ENCODE measurements at regions not wholly inside any gene's neighbourhood (a gene's known extent, or its start where the extent isn't known, plus 50 kb on each side); places are given as distances from the start of the nearest gene placed in this dataset.
"Not testable (repeated sequence)": the region's sequence is repeated elsewhere in the genome, so short reads cannot be mapped to it uniquely, and the experiment has no call there.

GRCh38 chr1:37363535-37363934, 110.8 kb upstream of the ZC3H12A start:
- no peak overlapping the region for H3K4me3 ChIP-seq (ENCODE audit: low read length in 2 of 2)
- H3K27me3 Mint-ChIP-seq, result peaks cover 18 to 32% of the 10 kb centered on the region in 2 donors
- H3K27me3 ChIP-seq (ENCODE audit: insufficient read depth, low read length), result no peaks in the 10 kb centered on the region
- no peaks in the 10 kb centered on the region for H3K4me1 ChIP-seq (ENCODE audit: insufficient read depth, low read length)
- H3K27ac ChIP-seq (ENCODE audit: low read depth, low read length), result no peak overlapping the region
- no peaks in the 10 kb centered on the region for H3K36me3 ChIP-seq (ENCODE audit: insufficient read depth, low read length)
- no peak overlapping the region for H3K4me3 Mint-ChIP-seq
- no peaks in the 10 kb centered on the region for H3K9me3 ChIP-seq (ENCODE audit: control insufficient read depth in 1 of 2, low read length in 2 of 2)
- POLR2A ChIA-PET (ENCODE audit: partially characterized antibody), result no interaction called here
- no peak for DNase-seq
- intact Hi-C loops (cut with micrococcal nuclease), result no loop called here
- H3K27ac Mint-ChIP-seq, result no peak overlapping the region
- H3K36me3 Mint-ChIP-seq, result no peaks in the 10 kb centered on the region
- CTCF ChIA-PET (ENCODE audit: partially characterized antibody), result no interaction called here
- H3K4me1 Mint-ChIP-seq, result no peaks in the 10 kb centered on the region
- peaks cover 0 to 13% (median 5%) of the 10 kb centered on the region in 8 donors for H3K9me3 Mint-ChIP-seq

- H3K9me3 ChIP-seq (ENCODE audit: control insufficient read depth in 1 of 2, low read length in 2 of 2); H3K4me1 ChIP-seq (ENCODE audit: insufficient read depth, low read length); H3K4me3 ChIP-seq (ENCODE audit: low read length in 2 of 2); H3K27me3 ChIP-seq (ENCODE audit: insufficient read depth, low read length); H3K27ac ChIP-seq (ENCODE audit: low read depth, low read length); intact Hi-C loops (cut with micrococcal nuclease); H3K4me3 Mint-ChIP-seq; H3K36me3 ChIP-seq (ENCODE audit: insufficient read depth, low read length); H3K27ac Mint-ChIP-seq; POLR2A ChIA-PET (ENCODE audit: partially characterized antibody); H3K4me1 Mint-ChIP-seq; CTCF ChIA-PET (ENCODE audit: partially characterized antibody); DNase-seq; H3K36me3 Mint-ChIP-seq: not testable (repeated sequence)
- Mint-ChIP-seq H3K9me3 (peaks cover 0 to 23% (median 6%) of the 10 kb centered on the region in 8 donors), H3K27me3 (peaks cover 12 to 16% of the 10 kb centered on the region in 2 donors)
Measured at GRCh38 chr1:37368665-37369315, 105.6 kb upstream of the ZC3H12A start.

GRCh38 chr1:37372302-37372701, 102.1 kb upstream of the ZC3H12A start:
- H3K4me1 ChIP-seq (ENCODE audit: insufficient read depth, low read length), result no peaks in the 10 kb centered on the region
- no peaks in the 10 kb centered on the region for H3K27me3 ChIP-seq (ENCODE audit: insufficient read depth, low read length)
- no peak overlapping the region for H3K4me3 Mint-ChIP-seq
- peaks cover 8 to 14% of the 10 kb centered on the region in 2 donors for H3K27me3 Mint-ChIP-seq
- H3K27ac ChIP-seq (ENCODE audit: low read depth, low read length), result no peak overlapping the region
- intact Hi-C loops (cut with micrococcal nuclease), result no loop called here
- no peaks in the 10 kb centered on the region for H3K36me3 Mint-ChIP-seq
- no peaks in the 10 kb centered on the region for H3K36me3 ChIP-seq (ENCODE audit: insufficient read depth, low read length)
- no peak overlapping the region for H3K27ac Mint-ChIP-seq
- ChIA-PET CTCF (ENCODE audit: partially characterized antibody) (no interaction called here), POLR2A (ENCODE audit: partially characterized antibody) (no interaction called here)
- H3K9me3 Mint-ChIP-seq, result peaks cover 0 to 23% (median 4%) of the 10 kb centered on the region in 8 donors
- H3K4me1 Mint-ChIP-seq, result no peaks in the 10 kb centered on the region
- DNase-seq, result no peak
- no peaks in the 10 kb centered on the region for H3K9me3 ChIP-seq (ENCODE audit: control insufficient read depth in 1 of 2, low read length in 2 of 2)
- H3K4me3 ChIP-seq (ENCODE audit: low read length in 2 of 2), result no peak overlapping the region

GRCh38 chr1:37372711-37373110, 101.7 kb upstream of the ZC3H12A start:
- ChIA-PET CTCF (ENCODE audit: partially characterized antibody) (no interaction called here), POLR2A (ENCODE audit: partially characterized antibody) (no interaction called here)
- Mint-ChIP-seq H3K9me3 (peaks cover 0 to 24% (median 5%) of the 10 kb centered on the region in 8 donors), H3K27ac (no peak overlapping the region), H3K36me3 (no peaks in the 10 kb centered on the region), H3K27me3 (peaks cover 11 to 16% of the 10 kb centered on the region in 2 donors), H3K4me1 (no peaks in the 10 kb centered on the region), H3K4me3 (no peak overlapping the region)
- Histone ChIP-seq H3K4me1 (ENCODE audit: insufficient read depth, low read length) (no peaks in the 10 kb centered on the region), H3K9me3 (ENCODE audit: control insufficient read depth in 1 of 2, low read length in 2 of 2) (no peaks in the 10 kb centered on the region), H3K4me3 (ENCODE audit: low read length in 2 of 2) (no peak overlapping the region), H3K27ac (ENCODE audit: low read depth, low read length) (no peak overlapping the region), H3K36me3 (ENCODE audit: insufficient read depth, low read length) (no peaks in the 10 kb centered on the region), H3K27me3 (ENCODE audit: insufficient read depth, low read length) (no peaks in the 10 kb centered on the region)
- no peak for DNase-seq
- intact Hi-C loops (cut with micrococcal nuclease), result no loop called here

GRCh38 chr1:37373413-37373812, 101.0 kb upstream of the ZC3H12A start:
- Mint-ChIP-seq H3K27ac (no peak overlapping the region), H3K4me3 (no peak overlapping the region), H3K27me3 (peaks cover 12 to 18% of the 10 kb centered on the region in 2 donors), H3K9me3 (peaks cover 0 to 31% (median 7%) of the 10 kb centered on the region in 8 donors), H3K4me1 (no peaks in the 10 kb centered on the region), H3K36me3 (no peaks in the 10 kb centered on the region)
- intact Hi-C loops (cut with micrococcal nuclease), result no loop called here
- DNase-seq, result no peak
- Histone ChIP-seq H3K36me3 (ENCODE audit: insufficient read depth, low read length) (no peaks in the 10 kb centered on the region), H3K27ac (ENCODE audit: low read depth, low read length) (no peak overlapping the region), H3K27me3 (ENCODE audit: insufficient read depth, low read length) (no peaks in the 10 kb centered on the region), H3K9me3 (ENCODE audit: control insufficient read depth in 1 of 2, low read length in 2 of 2) (no peaks in the 10 kb centered on the region), H3K4me1 (ENCODE audit: insufficient read depth, low read length) (no peaks in the 10 kb centered on the region), H3K4me3 (ENCODE audit: low read length in 2 of 2) (no peak overlapping the region)
- ChIA-PET POLR2A (ENCODE audit: partially characterized antibody) (no interaction called here), CTCF (ENCODE audit: partially characterized antibody) (no interaction called here)

- POLR2A ChIA-PET (ENCODE audit: partially characterized antibody); H3K4me3 ChIP-seq (ENCODE audit: low read length in 2 of 2); CTCF ChIA-PET (ENCODE audit: partially characterized antibody); H3K36me3 Mint-ChIP-seq; H3K36me3 ChIP-seq (ENCODE audit: insufficient read depth, low read length); DNase-seq; intact Hi-C loops (cut with micrococcal nuclease); H3K4me1 ChIP-seq (ENCODE audit: insufficient read depth, low read length); H3K4me3 Mint-ChIP-seq; H3K9me3 ChIP-seq (ENCODE audit: control insufficient read depth in 1 of 2, low read length in 2 of 2); H3K27ac Mint-ChIP-seq; H3K27ac ChIP-seq (ENCODE audit: low read depth, low read length); H3K27me3 ChIP-seq (ENCODE audit: insufficient read depth, low read length); H3K4me1 Mint-ChIP-seq: not testable (repeated sequence)
- peaks cover 0 to 20% (median 4%) of the 10 kb centered on the region in 8 donors for H3K9me3 Mint-ChIP-seq
- peaks cover 30 to 38% of the 10 kb centered on the region in 2 donors for H3K27me3 Mint-ChIP-seq
Measured at GRCh38 chr1:37380546-37380945, 93.8 kb upstream of the ZC3H12A start.

- no peaks in the 10 kb centered on the region for H3K27me3 ChIP-seq (ENCODE audit: insufficient read depth, low read length)
- H3K27me3 Mint-ChIP-seq, result peaks cover 11 to 13% of the 10 kb centered on the region in 2 donors
- H3K36me3 ChIP-seq (ENCODE audit: insufficient read depth, low read length), result no peaks in the 10 kb centered on the region
- intact Hi-C loops (cut with micrococcal nuclease), result no loop called here
- no peak overlapping the region for H3K4me3 ChIP-seq (ENCODE audit: low read length in 2 of 2)
- H3K36me3 Mint-ChIP-seq, result no peaks in the 10 kb centered on the region
- POLR2A ChIA-PET (ENCODE audit: partially characterized antibody), result no interaction called here
- no peak overlapping the region for H3K4me3 Mint-ChIP-seq
- no peak overlapping the region for H3K27ac ChIP-seq (ENCODE audit: low read depth, low read length)
- peaks cover 0 to under 1% (median 0%) of the 10 kb centered on the region in 8 donors for H3K9me3 Mint-ChIP-seq
- no peaks in the 10 kb centered on the region for H3K9me3 ChIP-seq (ENCODE audit: control insufficient read depth in 1 of 2, low read length in 2 of 2)
- no peak for DNase-seq
- no peaks in the 10 kb centered on the region for H3K4me1 ChIP-seq (ENCODE audit: insufficient read depth, low read length)
- peak overlapping the region in 1 of 7 donors; percentile 15 for H3K27ac Mint-ChIP-seq
- no peaks in the 10 kb centered on the region for H3K4me1 Mint-ChIP-seq
- CTCF ChIA-PET (ENCODE audit: partially characterized antibody), result no interaction called here
Measured at GRCh38 chr1:37387854-37388253, 86.5 kb upstream of the ZC3H12A start.

GRCh38 chr1:37389327-37389726, 85.1 kb upstream of the ZC3H12A start:
- no peaks in the 10 kb centered on the region for H3K4me1 Mint-ChIP-seq
- H3K4me3 ChIP-seq (ENCODE audit: low read length in 2 of 2), result no peak overlapping the region
- no peak overlapping the region for H3K27ac ChIP-seq (ENCODE audit: low read depth, low read length)
- intact Hi-C loops (cut with micrococcal nuclease), result no loop called here
- no peaks in the 10 kb centered on the region for H3K9me3 ChIP-seq (ENCODE audit: control insufficient read depth in 1 of 2, low read length in 2 of 2)
- ChIA-PET POLR2A (ENCODE audit: partially characterized antibody) (no interaction called here), CTCF (ENCODE audit: partially characterized antibody) (no interaction called here)
- H3K36me3 Mint-ChIP-seq, result no peaks in the 10 kb centered on the region
- no peak overlapping the region for H3K27ac Mint-ChIP-seq
- DNase-seq, result no peak
- H3K9me3 Mint-ChIP-seq, result no peaks in the 10 kb centered on the region
- H3K36me3 ChIP-seq (ENCODE audit: insufficient read depth, low read length), result no peaks in the 10 kb centered on the region
- H3K27me3 Mint-ChIP-seq, result peaks cover 10 to 13% of the 10 kb centered on the region in 2 donors
- no peaks in the 10 kb centered on the region for H3K4me1 ChIP-seq (ENCODE audit: insufficient read depth, low read length)
- no peaks in the 10 kb centered on the region for H3K27me3 ChIP-seq (ENCODE audit: insufficient read depth, low read length)
- no peak overlapping the region for H3K4me3 Mint-ChIP-seq
